Smooth muscle cell of the brain vasculature (primary cell): ENCODE measurements at regions not wholly inside any gene's neighbourhood (a gene's known extent, or its start where the extent isn't known, plus 50 kb on each side); places are given as distances from the start of the nearest gene placed in this dataset.
A peak's percentile ranks its signal among the peaks of the same experiment; 100 is the strongest.

ENCODE experiments used
- DNase-seq: peaks from one replicate; pipeline ENCODE4 v3.0.0-alpha.2; 2012; ENCODE audit warnings: low read depth, low spot score

GRCh38 chr1:221919341-221919740 is 177.5 kb upstream of the DUSP10 start:
- no peak for DNase-seq

- no peak for DNase-seq
Observed at GRCh38 chr1:221916176-221916575, 174.3 kb upstream of the DUSP10 start.

- no peak for DNase-seq
Observed at GRCh38 chr1:221915764-221916163, 173.9 kb upstream of the DUSP10 start.

- DNase-seq, result no peak
Observed at GRCh38 chr1:221913351-221913892, 171.5 kb upstream of the DUSP10 start.

DNA sequence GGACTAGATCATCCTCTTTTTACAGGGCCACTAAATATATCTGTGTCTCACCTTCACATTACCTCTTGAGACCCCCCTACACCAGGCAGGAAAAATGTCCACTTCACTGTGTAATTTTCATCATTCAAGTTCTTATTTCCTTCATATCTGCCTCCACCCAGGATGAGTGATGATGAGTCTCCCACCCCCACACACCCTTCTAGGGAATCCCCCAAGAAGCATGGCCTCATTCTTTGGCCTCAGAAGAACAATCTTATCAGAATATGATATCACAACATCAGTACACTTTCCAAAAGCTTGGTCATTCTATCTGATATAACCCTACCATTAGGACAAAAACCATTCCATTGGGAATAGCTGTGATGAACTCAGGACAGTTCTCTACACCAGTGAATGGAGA is 170.3 kb upstream of the DUSP10 start:
- no peak for DNase-seq

DNA sequence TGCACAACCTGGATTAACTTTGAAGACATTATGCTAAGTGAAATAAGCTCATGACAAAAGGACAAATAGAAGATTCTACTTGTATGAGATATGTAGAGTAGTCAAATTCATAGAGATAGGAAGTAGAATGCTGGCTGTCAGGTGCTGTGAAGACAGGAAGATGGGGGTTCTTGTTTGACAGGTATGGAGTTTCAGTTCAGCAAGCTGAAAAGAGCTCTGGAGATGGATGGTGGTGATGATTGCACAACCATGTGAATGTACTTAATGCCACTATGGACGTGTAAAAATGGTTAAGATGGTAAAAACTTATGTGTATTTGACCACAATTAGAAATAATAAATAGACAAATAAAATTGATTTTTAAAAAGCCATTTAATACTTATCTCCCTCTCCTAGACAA is 169.8 kb upstream of the DUSP10 start:
- DNase-seq, result no peak

DNA sequence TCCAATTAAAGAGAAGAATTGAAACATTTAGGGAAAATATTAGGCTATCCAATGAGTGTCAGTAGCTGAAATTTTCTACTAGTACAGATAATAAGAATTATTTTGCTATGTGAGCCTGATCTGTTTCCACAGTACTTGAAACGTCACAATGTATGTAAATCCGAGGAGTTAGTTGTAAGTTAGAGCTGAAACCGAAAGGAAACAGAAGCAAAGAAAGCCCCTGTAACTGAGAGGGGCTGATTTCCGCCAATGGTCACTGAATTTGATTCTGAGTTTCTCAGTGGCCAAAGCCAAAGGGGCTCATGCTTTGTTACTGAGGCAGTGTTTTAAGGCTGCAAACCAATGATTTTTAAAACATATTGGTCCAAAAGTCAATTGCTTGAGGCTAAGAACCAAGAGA is 168.3 kb upstream of the DUSP10 start:
- no peak for DNase-seq

DNA sequence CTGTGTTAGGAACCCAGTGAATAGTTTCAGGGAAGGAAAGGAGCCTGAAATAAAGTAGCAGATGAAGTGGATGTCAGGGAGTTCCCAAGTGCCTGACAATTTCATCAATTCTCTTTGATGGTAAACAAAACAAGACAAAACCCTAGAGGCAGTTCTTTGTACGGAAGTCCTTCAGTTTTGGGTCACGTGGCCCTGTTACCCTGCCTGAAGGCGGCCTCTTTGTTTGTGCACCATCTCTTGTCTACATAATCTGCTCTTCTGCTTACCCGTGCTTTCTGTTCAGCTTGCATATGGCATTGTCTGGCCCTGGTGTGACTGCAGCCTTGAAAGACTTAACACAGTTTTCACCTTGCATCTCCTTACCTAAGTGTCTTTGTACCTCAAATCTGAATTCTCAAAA is 166.7 kb upstream of the DUSP10 start:
- DNase-seq, result no peak

DNA sequence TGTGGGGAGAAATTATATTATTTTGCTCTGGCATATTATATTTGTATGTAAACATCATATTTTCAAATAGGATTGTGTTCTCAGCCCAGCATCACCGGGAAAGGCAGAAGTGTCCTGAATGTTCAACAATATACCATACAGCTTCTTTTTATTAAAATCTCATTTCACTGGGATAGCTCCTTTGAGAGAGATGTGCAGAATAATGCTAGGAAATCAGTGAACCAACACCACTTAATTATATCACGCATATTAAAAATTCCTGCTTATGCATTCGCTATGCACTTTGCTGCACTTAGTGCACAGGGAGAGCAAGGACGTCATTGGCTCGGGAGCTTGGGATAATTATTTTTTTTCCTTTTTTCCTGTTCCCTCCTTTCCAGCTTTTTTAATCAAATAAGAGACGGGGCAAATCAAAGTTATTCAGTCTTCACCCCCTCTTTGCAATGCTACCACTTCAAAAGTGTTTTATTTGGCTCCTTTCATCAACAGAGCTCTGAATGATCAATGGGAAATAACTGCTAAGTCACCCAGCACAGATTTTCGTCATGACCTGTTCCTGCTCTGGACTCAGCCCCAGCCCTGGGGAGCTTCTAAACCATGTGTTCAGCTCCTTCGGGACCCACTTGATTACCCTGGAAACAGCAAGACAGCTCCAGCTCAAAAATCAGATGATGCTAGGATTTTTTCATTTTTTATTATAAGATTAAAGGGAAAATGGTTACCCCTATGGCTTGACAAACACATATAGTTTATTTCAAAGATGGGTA is 165.5 kb upstream of the DUSP10 start:
- no peak for DNase-seq

DNA sequence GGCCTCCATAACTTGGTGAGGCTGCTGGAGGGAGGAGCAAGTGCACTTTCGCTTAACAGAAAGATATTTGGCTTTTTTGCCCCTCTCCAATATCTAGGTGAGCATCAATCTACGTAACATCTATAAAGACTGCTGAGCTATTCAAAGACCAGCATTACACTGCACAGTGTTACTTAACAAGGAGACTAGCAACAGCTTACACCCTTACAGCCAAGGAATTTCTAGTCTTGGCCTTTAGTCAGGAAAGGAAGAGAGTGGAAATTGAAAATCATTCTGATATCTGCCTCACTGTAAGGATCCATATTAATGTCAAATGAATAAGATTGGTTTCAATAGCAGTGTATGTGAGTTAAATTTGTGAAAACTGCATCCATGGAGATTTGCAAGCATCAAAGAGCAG is 163.9 kb upstream of the DUSP10 start:
- no peak for DNase-seq

GRCh38 chr1:221904319-221904718 is 162.4 kb upstream of the DUSP10 start:
- no peak for DNase-seq

GRCh38 chr1:221903594-221903993 is 161.7 kb upstream of the DUSP10 start:
- no peak for DNase-seq

- DNase-seq, result no peak
Observed at GRCh38 chr1:221902961-221903360, 161.1 kb upstream of the DUSP10 start.

DNA sequence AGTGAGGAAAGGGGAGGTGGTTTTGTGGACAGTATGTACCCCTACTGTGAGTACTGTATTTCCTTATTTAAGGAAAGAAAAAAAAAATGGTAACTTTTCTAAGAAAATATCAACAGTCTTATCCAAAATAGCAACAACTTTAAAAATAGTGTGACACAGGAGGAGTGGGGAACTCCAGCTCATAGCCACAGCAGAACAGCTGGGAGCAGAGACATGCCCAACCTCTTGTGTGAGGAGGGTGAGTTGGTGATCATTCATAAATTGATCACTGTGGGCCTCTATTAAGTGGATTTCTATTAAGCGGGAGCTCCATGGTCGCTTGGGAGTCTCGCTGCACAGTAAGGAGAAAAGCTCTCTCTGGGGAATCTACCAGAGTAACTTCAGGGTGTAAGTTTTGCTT is 158.8 kb upstream of the DUSP10 start:
- no peak for DNase-seq

GRCh38 chr1:221897321-221897721 is 155.4 kb upstream of the DUSP10 start:
- DNase-seq, result no peak

DNA sequence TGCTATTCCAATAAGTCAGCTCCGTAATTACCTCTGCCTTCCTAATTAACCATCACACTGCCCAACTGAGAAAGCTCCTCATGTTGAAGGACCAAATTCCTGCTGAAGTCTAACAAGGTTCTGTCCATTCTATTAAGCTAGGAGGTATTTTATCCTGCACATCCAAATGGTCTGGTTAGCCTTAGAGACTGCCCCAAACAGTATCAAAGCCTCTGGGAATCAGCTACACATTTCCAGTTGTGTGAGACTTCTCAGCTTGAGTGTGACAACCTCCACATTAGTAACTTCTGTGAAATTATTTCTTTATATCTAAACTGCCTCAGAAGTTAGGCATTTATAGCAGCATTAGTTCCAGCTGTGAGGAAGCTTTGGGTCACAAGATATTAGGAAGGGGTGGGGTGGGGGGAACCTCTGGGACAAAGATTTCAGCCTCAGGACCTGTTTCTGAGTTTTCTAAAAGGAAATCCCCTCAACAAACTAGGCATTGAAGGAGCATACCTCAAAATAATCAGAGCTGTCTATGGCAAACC is 150.5 kb upstream of the DUSP10 start:
- DNase-seq, result no peak

DNA sequence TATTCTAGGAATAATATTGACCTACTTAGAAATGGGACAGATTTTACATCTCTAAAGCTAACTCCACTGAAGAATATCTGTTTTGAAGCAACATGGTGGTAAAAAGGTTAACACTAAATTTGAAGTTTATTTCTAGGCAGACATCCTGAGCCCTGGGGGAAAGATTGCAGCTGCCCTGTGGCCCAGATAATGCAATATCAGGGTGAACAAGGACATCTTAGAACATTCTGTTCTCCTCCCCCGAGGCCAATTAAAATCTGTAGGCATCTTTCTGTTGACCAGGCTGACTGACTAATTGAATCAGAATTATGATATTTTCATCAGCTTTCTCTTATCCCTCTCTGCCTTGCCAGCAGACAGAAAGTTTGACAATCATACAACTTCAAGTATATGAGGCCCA is 149.8 kb upstream of the DUSP10 start:
- no peak for DNase-seq

GRCh38 chr1:221888801-221889200 is 146.9 kb upstream of the DUSP10 start:
- no peak for DNase-seq

DNA sequence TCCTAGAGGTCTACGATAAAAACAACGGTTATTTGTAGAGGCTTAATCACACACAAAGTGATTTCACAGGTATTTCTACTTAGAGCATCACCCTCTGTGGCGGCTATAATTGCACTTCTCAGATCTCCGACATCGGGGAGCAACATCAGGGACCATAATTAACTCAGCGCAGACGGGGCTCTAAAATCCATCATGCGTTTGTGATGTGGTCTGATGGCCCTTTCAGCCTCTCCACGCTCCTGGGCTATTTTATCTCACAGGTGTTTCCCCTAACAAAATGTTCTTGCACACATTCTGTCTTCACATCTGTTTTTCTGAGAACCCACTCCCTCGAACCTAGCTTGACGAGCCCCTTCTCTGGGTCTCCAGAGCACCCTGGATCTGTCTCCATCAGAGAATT is 146.3 kb upstream of the DUSP10 start:
- DNase-seq, result no peak

DNA sequence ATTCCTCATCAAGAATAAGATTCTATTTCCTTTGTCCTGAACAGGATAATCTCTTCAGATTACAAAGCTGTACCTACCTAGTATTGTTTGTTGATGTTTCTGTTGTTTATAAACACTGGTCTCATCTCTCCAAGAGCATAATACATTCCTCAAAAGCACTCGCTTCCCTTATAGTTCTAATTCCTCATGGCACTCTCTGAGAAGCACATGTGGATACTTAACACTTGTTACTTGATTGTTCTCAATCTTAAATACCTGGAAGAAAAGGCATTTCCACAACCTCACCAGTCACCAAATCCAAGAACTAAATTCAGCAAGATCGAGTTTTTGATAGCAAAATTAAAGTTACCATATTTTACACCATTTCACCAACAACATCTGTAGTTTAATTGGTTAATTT is 145.9 kb upstream of the DUSP10 start:
- no peak for DNase-seq

GRCh38 chr1:221887415-221887746 is 145.5 kb upstream of the DUSP10 start:
- DNase-seq, result no peak

GRCh38 chr1:221886743-221887414 is 145.0 kb upstream of the DUSP10 start:
- peak; percentile 28 for DNase-seq

DNA sequence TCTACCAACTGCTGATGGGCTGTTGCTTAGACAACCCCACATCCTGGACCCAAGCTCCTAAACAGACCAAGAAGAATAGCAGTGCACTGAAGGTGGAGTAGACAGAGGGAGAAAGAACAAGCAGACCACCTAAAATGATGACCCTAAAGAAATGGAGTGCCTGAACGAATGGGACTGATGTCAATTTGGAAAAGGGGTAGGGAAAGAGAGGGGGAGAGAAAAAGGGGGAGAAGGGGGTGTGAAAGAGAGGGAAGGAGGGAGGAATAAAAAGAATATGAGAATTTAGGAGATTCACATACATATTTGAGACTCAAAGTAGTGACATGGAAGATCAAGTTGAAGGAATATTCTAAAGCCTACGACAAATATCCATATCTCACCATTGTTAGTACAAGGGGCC is 144.4 kb upstream of the DUSP10 start:
- DNase-seq, result no peak
